Muscle layer of duodenum (tissue), 2 donors: ENCODE measurements at regions not wholly inside any gene's neighbourhood (a gene's known extent, or its start where the extent isn't known, plus 50 kb on each side); places are given as distances from the start of the nearest gene placed in this dataset.
"Not testable (repeated sequence)": the region's sequence is repeated elsewhere in the genome, so short reads cannot be mapped to it uniquely, and the experiment has no call there.

Source experiments
- H3K27ac ChIP-seq: one replicate; pipeline ENCODE4 v1.7.0; 2013; ENCODE audit warnings: mild to moderate bottlenecking, low read length
- H3K27me3 ChIP-seq: one replicate; pipeline ENCODE4 v1.7.0; 2013; ENCODE audit warnings: low read depth, mild to moderate bottlenecking, control low read depth, low read length
- H3K36me3 ChIP-seq, 2 donors: one replicate each; pipeline ENCODE4 v1.7.0; 2013; ENCODE audit warnings: low read length in 2 of 2, control low read depth in 1 of 2, mild to moderate bottlenecking in 1 of 2; ENCODE audit not compliant: insufficient read depth in 2 of 2, control insufficient read depth in 1 of 2
- H3K4me1 ChIP-seq, 2 donors: one replicate each; pipeline ENCODE4 v1.7.0; 2013; ENCODE audit warnings: low read length in 2 of 2, mild to moderate bottlenecking in 2 of 2, control low read depth in 1 of 2, moderate library complexity in 1 of 2; ENCODE audit not compliant: insufficient read depth in 2 of 2, control insufficient read depth in 1 of 2
- H3K4me3 ChIP-seq, 2 donors: one replicate each; pipeline ENCODE4 v1.7.0; 2013; ENCODE audit warnings: low read length in 2 of 2, low read depth in 1 of 2, mild to moderate bottlenecking in 1 of 2
- H3K9me3 ChIP-seq, 2 donors: one replicate each; pipeline ENCODE4 v1.7.0; 2013; ENCODE audit warnings: low read length in 2 of 2, control low read depth in 1 of 2, mild to moderate bottlenecking in 1 of 2; ENCODE audit not compliant: control insufficient read depth in 1 of 2
- donor health status: healthy.

GRCh38 chr5:61215996-61216395, 53.7 kb upstream of the SMIM15 start:
- H3K4me3 ChIP-seq: no peak overlapping the region
- H3K4me1 ChIP-seq: no peaks in the 10 kb centered on the region
- no peak overlapping the region for H3K27ac ChIP-seq
- no peaks in the 10 kb centered on the region for H3K36me3 ChIP-seq
- H3K9me3 ChIP-seq: no peaks in the 10 kb centered on the region
- no peaks in the 10 kb centered on the region for H3K27me3 ChIP-seq

DNA sequence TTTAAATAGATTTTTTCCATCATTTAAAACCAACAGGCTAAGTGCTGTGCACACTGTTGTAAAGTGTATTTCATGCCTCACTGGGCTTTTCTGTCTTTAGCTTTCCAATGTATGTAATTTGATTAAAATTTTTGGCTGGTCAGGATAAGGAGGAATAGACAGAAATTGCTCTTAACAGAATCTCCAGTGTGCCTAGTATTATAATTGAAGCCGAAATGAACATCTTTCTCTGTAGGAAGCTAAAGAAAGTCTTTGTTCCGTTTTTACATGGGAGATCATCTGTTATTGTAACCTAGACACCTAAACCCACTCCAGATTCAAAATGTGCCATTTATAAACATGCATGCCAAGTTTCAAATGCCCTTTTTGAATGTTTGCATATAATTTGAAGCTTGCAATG, 54.5 kb upstream of the SMIM15 start:
- Histone ChIP-seq H3K27ac (no peak overlapping the region), H3K4me3 (no peak overlapping the region), H3K36me3 (no peaks in the 10 kb centered on the region), H3K9me3 (no peaks in the 10 kb centered on the region), H3K27me3 (no peaks in the 10 kb centered on the region), H3K4me1 (no peaks in the 10 kb centered on the region)

- H3K4me1 ChIP-seq: no peaks in the 10 kb centered on the region
- H3K27me3 ChIP-seq: no peaks in the 10 kb centered on the region
- no peaks in the 10 kb centered on the region for H3K9me3 ChIP-seq
- H3K4me3 ChIP-seq: no peak overlapping the region
- no peaks in the 10 kb centered on the region for H3K36me3 ChIP-seq
- H3K27ac ChIP-seq: no peak overlapping the region
These were observed 54.9 kb upstream of the SMIM15 start for GRCh38 chr5:61217214-61217613.

DNA sequence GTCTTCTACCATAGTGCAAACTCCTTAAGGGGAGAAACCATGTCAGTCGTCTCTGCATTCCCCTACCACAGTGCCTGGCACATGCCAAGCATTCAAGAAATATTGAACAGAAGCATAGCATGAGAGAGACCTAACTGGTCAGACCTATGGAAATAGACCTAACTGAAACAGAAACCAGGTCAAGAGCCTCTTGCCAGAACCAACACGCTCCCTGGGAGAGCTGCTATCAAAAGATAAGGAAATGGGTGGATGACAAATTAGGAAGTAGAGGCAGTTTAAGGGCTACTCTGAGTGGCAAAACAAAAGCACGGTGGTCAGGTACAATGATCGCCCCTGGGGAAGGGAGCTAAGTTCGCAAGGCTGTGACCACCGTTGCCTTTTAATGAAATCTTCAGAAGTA, 66.0 kb upstream of the SMIM15 start:
- Histone ChIP-seq H3K9me3 (no peaks in the 10 kb centered on the region), H3K27ac (no peak overlapping the region), H3K27me3 (no peaks in the 10 kb centered on the region), H3K4me3 (no peak overlapping the region), H3K4me1 (no peaks in the 10 kb centered on the region), H3K36me3 (no peaks in the 10 kb centered on the region)

- H3K27ac ChIP-seq: no peak overlapping the region
- no peaks in the 10 kb centered on the region for H3K9me3 ChIP-seq
- H3K4me3 ChIP-seq: no peak overlapping the region
These were observed 66.5 kb upstream of the SMIM15 start for GRCh38 chr5:61228691-61229280.

DNA sequence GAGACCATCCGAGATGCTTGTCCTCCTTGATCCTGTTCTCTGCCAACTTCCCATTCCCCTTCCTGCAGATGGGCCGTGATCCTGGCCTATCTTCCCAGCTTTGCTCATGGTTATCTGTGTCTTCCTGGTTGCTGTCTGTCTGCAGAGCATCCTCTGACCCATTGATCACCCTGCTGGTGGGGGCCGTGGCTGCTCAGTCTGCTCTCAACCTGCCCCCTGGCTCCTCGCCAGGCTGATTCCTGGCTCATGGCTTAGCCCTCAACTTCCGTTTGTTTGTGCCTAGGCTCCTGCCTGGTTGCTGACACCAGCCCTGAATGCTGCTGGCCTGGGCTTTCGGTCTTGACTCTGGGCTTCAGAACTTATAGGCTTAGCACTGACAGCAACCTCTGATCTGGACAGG, 67.1 kb upstream of the SMIM15 start:
- Histone ChIP-seq H3K27ac (no peak overlapping the region), H3K4me1 (no peaks in the 10 kb centered on the region), H3K27me3 (no peaks in the 10 kb centered on the region), H3K9me3 (no peaks in the 10 kb centered on the region), H3K4me3 (no peak overlapping the region), H3K36me3 (no peaks in the 10 kb centered on the region)

More at GRCh38 chr5:61228691-61229280, 66.5 kb upstream of the SMIM15 start:
- no peaks in the 10 kb centered on the region for H3K27me3 ChIP-seq
- H3K4me1 ChIP-seq: no peaks in the 10 kb centered on the region
- H3K36me3 ChIP-seq: no peaks in the 10 kb centered on the region

DNA sequence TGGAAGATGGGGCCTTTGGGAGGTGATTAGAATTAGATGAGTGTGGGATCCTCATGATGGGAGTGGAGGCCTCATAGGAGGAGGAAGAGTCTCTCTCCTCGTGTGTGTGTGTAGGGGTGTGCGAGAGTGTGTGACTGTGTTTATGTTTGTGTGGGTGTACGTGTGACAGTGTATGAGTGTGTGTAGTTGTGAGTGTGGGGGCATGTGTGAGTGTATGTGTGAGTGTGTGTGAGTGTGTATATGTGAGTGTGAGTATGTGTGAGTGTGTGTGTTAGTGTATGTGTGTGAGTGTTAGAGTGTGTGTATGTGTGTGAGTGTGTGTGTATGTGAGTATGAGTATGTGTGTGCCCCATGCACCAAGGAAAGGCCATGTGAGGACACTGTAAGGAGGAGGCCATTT, 68.2 kb upstream of the SMIM15 start:
- Histone ChIP-seq H3K36me3 (no peaks in the 10 kb centered on the region), H3K27ac (no peak overlapping the region), H3K27me3 (no peaks in the 10 kb centered on the region), H3K4me1 (no peaks in the 10 kb centered on the region), H3K9me3 (no peaks in the 10 kb centered on the region), H3K4me3 (no peak overlapping the region)

DNA sequence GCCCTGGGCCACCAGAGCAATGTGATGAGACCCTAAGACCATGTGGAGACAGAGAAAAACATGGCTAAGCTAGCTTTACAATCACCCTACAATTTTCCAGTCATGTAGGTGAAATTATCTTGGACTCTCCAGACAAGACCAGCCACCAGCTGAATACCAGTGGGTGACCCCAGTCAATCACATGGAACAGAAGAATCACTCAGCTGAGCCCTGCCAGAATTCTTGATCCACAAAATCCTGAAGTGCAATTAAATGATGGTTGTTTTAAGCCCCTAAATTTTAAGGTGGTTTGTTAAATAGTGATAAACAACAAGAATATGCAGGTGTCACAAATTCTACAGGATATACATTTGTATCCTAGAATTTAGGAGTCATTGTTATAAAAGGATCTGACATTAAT, 69.5 kb upstream of the SMIM15 start:
- H3K36me3 ChIP-seq: no peaks in the 10 kb centered on the region
- H3K4me3 ChIP-seq: no peak overlapping the region
- H3K9me3 ChIP-seq: no peaks in the 10 kb centered on the region
- H3K4me1 ChIP-seq: no peaks in the 10 kb centered on the region
- no peaks in the 10 kb centered on the region for H3K27me3 ChIP-seq
- H3K27ac ChIP-seq: no peak overlapping the region

DNA sequence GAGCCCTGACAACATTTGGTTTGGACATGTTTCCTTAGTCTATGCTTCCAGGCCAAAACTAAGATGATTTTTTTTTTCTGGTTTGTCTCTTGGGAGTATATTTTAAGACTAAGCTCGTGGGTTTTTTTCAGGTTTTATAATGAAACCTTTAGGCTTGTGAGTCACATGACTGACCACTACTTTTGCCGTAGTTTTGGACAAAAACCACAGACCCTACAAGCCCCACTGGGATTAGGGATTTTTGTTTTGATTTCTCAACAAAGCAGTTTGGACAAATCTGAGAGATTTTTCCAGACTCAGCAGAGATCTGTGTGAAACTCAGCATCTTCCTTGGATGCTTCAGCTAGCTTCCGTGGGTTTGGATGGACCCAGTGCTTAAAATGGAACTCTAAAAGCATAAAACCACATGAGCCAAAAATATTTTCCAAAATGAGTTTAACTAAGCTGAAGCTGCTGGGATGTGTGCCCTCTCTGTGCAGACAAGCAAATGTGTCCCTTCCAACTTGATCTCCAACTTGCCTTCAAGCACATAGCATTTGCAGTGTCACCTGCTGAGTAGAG, 70.3 kb upstream of the SMIM15 start:
- no peak overlapping the region for H3K4me3 ChIP-seq
- H3K36me3 ChIP-seq: no peaks in the 10 kb centered on the region
- H3K4me1 ChIP-seq: no peaks in the 10 kb centered on the region
- no peaks in the 10 kb centered on the region for H3K9me3 ChIP-seq
- H3K27me3 ChIP-seq: no peaks in the 10 kb centered on the region
- no peak overlapping the region for H3K27ac ChIP-seq

GRCh38 chr5:61234019-61234418, 71.8 kb upstream of the SMIM15 start:
- Histone ChIP-seq H3K9me3 (peaks cover 0 to 4% of the 10 kb centered on the region in 2 donors), H3K4me3 (no peak overlapping the region), H3K27me3 (no peaks in the 10 kb centered on the region), H3K36me3 (no peaks in the 10 kb centered on the region), H3K4me1 (no peaks in the 10 kb centered on the region), H3K27ac (no peak overlapping the region)

- not testable (repeated sequence) for H3K4me1 ChIP-seq, H3K27ac ChIP-seq, H3K9me3 ChIP-seq, H3K36me3 ChIP-seq, H3K4me3 ChIP-seq, H3K27me3 ChIP-seq
These were observed 74.4 kb upstream of the SMIM15 start for GRCh38 chr5:61236715-61237114.

DNA sequence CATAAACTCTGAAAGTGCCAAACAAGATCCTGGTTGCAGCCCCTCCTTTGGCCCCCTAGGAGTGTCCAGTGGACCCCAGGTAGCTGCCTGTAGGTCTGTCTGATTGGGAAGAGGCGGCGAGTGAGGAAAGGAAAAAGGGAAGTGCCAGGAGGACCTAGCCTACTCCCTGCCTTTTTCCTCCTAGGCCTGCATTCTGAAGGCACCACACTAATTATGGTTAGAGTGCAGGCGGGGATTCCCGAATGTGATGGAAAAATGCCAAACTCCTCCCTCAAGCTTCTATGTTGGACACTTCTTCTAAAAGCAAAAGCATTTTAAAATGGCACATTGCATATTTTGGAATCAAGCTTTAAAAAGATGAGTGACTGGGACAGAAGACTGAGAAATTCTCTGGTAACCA, 83.2 kb upstream of the SMIM15 start:
- H3K4me1 ChIP-seq: no peaks in the 10 kb centered on the region
- H3K4me3 ChIP-seq: no peak overlapping the region
- H3K36me3 ChIP-seq: no peaks in the 10 kb centered on the region
- no peak overlapping the region for H3K27ac ChIP-seq
- H3K9me3 ChIP-seq: peaks cover 0 to 7% of the 10 kb centered on the region in 2 donors
- H3K27me3 ChIP-seq: no peaks in the 10 kb centered on the region
